ENCODE measurements at regions not wholly inside any gene's neighbourhood (a gene's known extent, or its start where the extent isn't known, plus 50 kb on each side); places are given as distances from the start of the nearest gene placed in this dataset.

- TF ChIP-seq FOXP1 (CRISPR knock-in tag; IDR thresholded peaks at IDR 0.05; ENCODE audit: borderline replicate concordance) (no peak), CREB1 (CRISPR knock-in tag; IDR thresholded peaks at IDR 0.05) (no peak)
Observed at GRCh38 chr5:102623329-102624065, 124.7 kb upstream of the SLCO6A1 start (continued).

- 0 out of 2 replicates have a peak, but pooled peaks cover 3% of the 10 kb centered on the region for H3K36me3 Mint-ChIP-seq
- CTCF ChIA-PET: no interaction called here
- H3K4me1 Mint-ChIP-seq: no peaks in the 10 kb centered on the region
- H3K27ac Mint-ChIP-seq: no peak overlapping the region
- 0 out of 2 replicates have a peak, but pooled peaks cover 6% of the 10 kb centered on the region for H3K9me3 Mint-ChIP-seq
- H3K4me3 Mint-ChIP-seq: no peak overlapping the region
- no peaks in the 10 kb centered on the region for H3K27me3 Mint-ChIP-seq (ENCODE audit: low read depth)
- no peak for DNase-seq (ENCODE audit: low spot score)
- POLR2A ChIA-PET: no interaction called here
- no peak for TF ChIP-seq GTF2I (CRISPR knock-in tag; conservative IDR thresholded peaks at IDR 0.05)
- ATAC-seq: no peak
Observed at GRCh38 chr5:102624405-102624804, 125.6 kb upstream of the SLCO6A1 start.

- ChIA-PET POLR2A (no interaction called here), CTCF (no interaction called here)
- no peaks in the 10 kb centered on the region for H3K4me1 Mint-ChIP-seq
- TF ChIP-seq SOX15 (CRISPR knock-in tag; IDR thresholded peaks at IDR 0.05) (no peak), ZNF219 (CRISPR knock-in tag; IDR thresholded peaks at IDR 0.05; ENCODE audit: borderline replicate concordance) (no peak), GRHL2 (CRISPR knock-in tag; IDR thresholded peaks at IDR 0.05; ENCODE audit: insufficient replicate concordance, severe bottlenecking) (no peak), ZNF396 (CRISPR knock-in tag; IDR thresholded peaks at IDR 0.05; ENCODE audit: borderline replicate concordance) (no peak), ETV6 (CRISPR knock-in tag; IDR thresholded peaks at IDR 0.05) (no peak), FOXK1 (CRISPR knock-in tag; IDR thresholded peaks at IDR 0.05) (no peak), ZNF512 (CRISPR knock-in tag; IDR thresholded peaks at IDR 0.05; ENCODE audit: borderline replicate concordance) (no peak), ZNF425 (CRISPR knock-in tag; conservative IDR thresholded peaks at IDR 0.05) (no peak), EMX1 (CRISPR knock-in tag; IDR thresholded peaks at IDR 0.05) (no peak), CBFB (CRISPR knock-in tag; IDR thresholded peaks at IDR 0.05; ENCODE audit: low read depth) (no peak), JAZF1 (CRISPR knock-in tag; IDR thresholded peaks at IDR 0.05) (no peak), CREM (CRISPR knock-in tag; IDR thresholded peaks at IDR 0.05) (no peak), NR1H2 (CRISPR knock-in tag; IDR thresholded peaks at IDR 0.05) (no peak), FOXJ3 (CRISPR knock-in tag; IDR thresholded peaks at IDR 0.05; ENCODE audit: borderline replicate concordance) (no peak), OVOL2 (CRISPR knock-in tag; IDR thresholded peaks at IDR 0.05; ENCODE audit: borderline replicate concordance) (no peak), PRRX2 (CRISPR knock-in tag; IDR thresholded peaks at IDR 0.05) (no peak), ZNF317 (CRISPR knock-in tag; IDR thresholded peaks at IDR 0.05; ENCODE audit: borderline replicate concordance, low read depth) (no peak), ZNF232 (CRISPR knock-in tag; IDR thresholded peaks at IDR 0.05) (no peak), USF2 (CRISPR knock-in tag; IDR thresholded peaks at IDR 0.05) (no peak)
- no peaks in the 10 kb centered on the region for H3K27me3 Mint-ChIP-seq (ENCODE audit: low read depth)
- no peak overlapping the region for H3K27ac Mint-ChIP-seq
- no peak overlapping the region for H3K4me3 Mint-ChIP-seq
- ATAC-seq (no peak), DNase-seq (ENCODE audit: low spot score) (no peak)
- 0 out of 2 replicates have a peak, but pooled peaks cover 6% of the 10 kb centered on the region for H3K9me3 Mint-ChIP-seq
- H3K36me3 Mint-ChIP-seq: 0 out of 2 replicates have a peak, but pooled peaks cover 3% of the 10 kb centered on the region
Observed at GRCh38 chr5:102625468-102625867, 126.7 kb upstream of the SLCO6A1 start.

All from WTC11 (cell line).